ENCODE measurements at regions not wholly inside any gene's neighbourhood (a gene's known extent, or its start where the extent isn't known, plus 50 kb on each side); places are given as distances from the start of the nearest gene placed in this dataset.
"Not testable (repeated sequence)": the region's sequence is repeated elsewhere in the genome, so short reads cannot be mapped to it uniquely, and the experiment has no call there.

DNA sequence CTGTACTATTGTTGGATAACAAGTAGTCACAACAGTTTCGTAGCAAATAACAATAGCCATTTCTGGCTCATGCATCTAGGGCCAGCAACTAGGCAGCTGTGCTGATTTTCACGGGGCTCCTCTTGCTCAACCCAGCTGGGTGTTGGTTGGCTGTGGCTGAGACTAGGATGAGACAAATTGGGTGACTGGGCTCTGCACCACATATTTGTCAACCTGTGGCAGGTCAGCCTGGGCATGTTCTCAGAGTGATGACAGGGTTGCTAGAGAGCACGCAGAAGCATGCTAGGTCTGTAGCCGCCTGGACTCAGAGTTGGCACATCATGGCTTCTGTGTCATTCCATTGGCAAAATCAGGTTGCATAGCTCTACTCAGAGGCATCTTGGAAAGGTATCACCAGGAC, 175.9 kb downstream of the OTOL1 start:
- Histone ChIP-seq H4K20me1 (ENCODE audit: insufficient read depth, low read length) (no peaks in the 10 kb centered on the region), H3K79me2 (ENCODE audit: insufficient read depth, low read length) (no peaks in the 10 kb centered on the region), H3K4me2 (ENCODE audit: low read length) (no peak overlapping the region), H3K27ac (ENCODE audit: low read depth, low read length) (no peak overlapping the region), H3K27me3 (ENCODE audit: insufficient read depth, low read length) (no peaks in the 10 kb centered on the region), H2AFZ (ENCODE audit: low read depth, low read length) (no peak overlapping the region), H3K9ac (ENCODE audit: low read length) (no peak overlapping the region), H3K9me3 (ENCODE audit: insufficient read depth, low read depth, low read length) (no peaks in the 10 kb centered on the region), H3K4me3 (ENCODE audit: insufficient read depth, low read depth, low read length) (no peak overlapping the region), H3K4me1 (ENCODE audit: insufficient read depth, low read length) (no peaks in the 10 kb centered on the region), H3K36me3 (ENCODE audit: insufficient read depth, low read length) (no peaks in the 10 kb centered on the region)
- FAIRE-seq (no peak), DNase-seq (ENCODE audit: low read depth) (no peak)
- H3K4me3 Mint-ChIP-seq (ENCODE audit: unreplicated experiment) = no peak overlapping the region
- H3K36me3 Mint-ChIP-seq (ENCODE audit: low read depth, unreplicated experiment) = no peaks in the 10 kb centered on the region
- H3K27ac Mint-ChIP-seq (ENCODE audit: unreplicated experiment) = no peak overlapping the region
- peaks cover 3% of the 10 kb centered on the region for H3K9me3 Mint-ChIP-seq (ENCODE audit: unreplicated experiment)
- no peaks in the 10 kb centered on the region for H3K4me1 Mint-ChIP-seq (ENCODE audit: low read depth, unreplicated experiment)
- H3K27me3 Mint-ChIP-seq (ENCODE audit: low read depth, unreplicated experiment) = no peaks in the 10 kb centered on the region
- TF ChIP-seq CTCF (IDR thresholded peaks at IDR 0.05; ENCODE audit: insufficient read depth, low read depth, low read length) (no peak), EZH2 (IDR thresholded peaks at IDR 0.05; ENCODE audit: insufficient read depth, low read length) (no peak)

- Histone ChIP-seq H3K27ac (ENCODE audit: low read depth, low read length) (no peak overlapping the region), H3K27me3 (ENCODE audit: insufficient read depth, low read length) (no peaks in the 10 kb centered on the region), H3K9me3 (ENCODE audit: insufficient read depth, low read depth, low read length) (no peaks in the 10 kb centered on the region), H3K79me2 (ENCODE audit: insufficient read depth, low read length) (no peaks in the 10 kb centered on the region), H4K20me1 (ENCODE audit: insufficient read depth, low read length) (no peaks in the 10 kb centered on the region), H3K36me3 (ENCODE audit: insufficient read depth, low read length) (no peaks in the 10 kb centered on the region), H2AFZ (ENCODE audit: low read depth, low read length) (no peak overlapping the region), H3K4me1 (ENCODE audit: insufficient read depth, low read length) (no peaks in the 10 kb centered on the region), H3K4me3 (ENCODE audit: insufficient read depth, low read depth, low read length) (no peak overlapping the region), H3K4me2 (ENCODE audit: low read length) (no peak overlapping the region), H3K9ac (ENCODE audit: low read length) (no peak overlapping the region)
- Mint-ChIP-seq H3K4me1 (ENCODE audit: low read depth, unreplicated experiment) (no peaks in the 10 kb centered on the region), H3K27me3 (ENCODE audit: low read depth, unreplicated experiment) (no peaks in the 10 kb centered on the region), H3K27ac (ENCODE audit: unreplicated experiment) (no peak overlapping the region), H3K36me3 (ENCODE audit: low read depth, unreplicated experiment) (no peaks in the 10 kb centered on the region), H3K4me3 (ENCODE audit: unreplicated experiment) (no peak overlapping the region), H3K9me3 (ENCODE audit: unreplicated experiment) (peaks cover 3% of the 10 kb centered on the region)
- no peak for DNase-seq (ENCODE audit: low read depth)
- TF ChIP-seq EZH2 (IDR thresholded peaks at IDR 0.05; ENCODE audit: insufficient read depth, low read length) (no peak), CTCF (IDR thresholded peaks at IDR 0.05; ENCODE audit: insufficient read depth, low read depth, low read length) (no peak)
- FAIRE-seq = no peak
Measured at GRCh38 chr3:161673866-161674265, 177.3 kb downstream of the OTOL1 start.

GRCh38 chr3:161674402-161674801, 177.8 kb downstream of the OTOL1 start:
- Mint-ChIP-seq H3K36me3 (ENCODE audit: low read depth, unreplicated experiment) (no peaks in the 10 kb centered on the region), H3K27ac (ENCODE audit: unreplicated experiment) (no peak overlapping the region), H3K4me1 (ENCODE audit: low read depth, unreplicated experiment) (no peaks in the 10 kb centered on the region), H3K4me3 (ENCODE audit: unreplicated experiment) (no peak overlapping the region), H3K9me3 (ENCODE audit: unreplicated experiment) (peaks cover 3% of the 10 kb centered on the region), H3K27me3 (ENCODE audit: low read depth, unreplicated experiment) (no peaks in the 10 kb centered on the region)
- H3K79me2 ChIP-seq (ENCODE audit: insufficient read depth, low read length) = no peaks in the 10 kb centered on the region
- no peaks in the 10 kb centered on the region for H3K36me3 ChIP-seq (ENCODE audit: insufficient read depth, low read length)
- no peak overlapping the region for H3K27ac ChIP-seq (ENCODE audit: low read depth, low read length)
- H3K27me3 ChIP-seq (ENCODE audit: insufficient read depth, low read length) = no peaks in the 10 kb centered on the region
- TF ChIP-seq CTCF (IDR thresholded peaks at IDR 0.05; ENCODE audit: insufficient read depth, low read depth, low read length) = no peak
- no peak for TF ChIP-seq EZH2 (IDR thresholded peaks at IDR 0.05; ENCODE audit: insufficient read depth, low read length)
- H3K4me3 ChIP-seq (ENCODE audit: insufficient read depth, low read depth, low read length) = no peak overlapping the region
- H4K20me1 ChIP-seq (ENCODE audit: insufficient read depth, low read length) = no peaks in the 10 kb centered on the region
- no peak overlapping the region for H2AFZ ChIP-seq (ENCODE audit: low read depth, low read length)
- no peaks in the 10 kb centered on the region for H3K4me1 ChIP-seq (ENCODE audit: insufficient read depth, low read length)
- DNase-seq (ENCODE audit: low read depth) (no peak), FAIRE-seq (no peak)
- H3K9ac ChIP-seq (ENCODE audit: low read length) = no peak overlapping the region
- no peak overlapping the region for H3K4me2 ChIP-seq (ENCODE audit: low read length)
- no peaks in the 10 kb centered on the region for H3K9me3 ChIP-seq (ENCODE audit: insufficient read depth, low read depth, low read length)

DNA sequence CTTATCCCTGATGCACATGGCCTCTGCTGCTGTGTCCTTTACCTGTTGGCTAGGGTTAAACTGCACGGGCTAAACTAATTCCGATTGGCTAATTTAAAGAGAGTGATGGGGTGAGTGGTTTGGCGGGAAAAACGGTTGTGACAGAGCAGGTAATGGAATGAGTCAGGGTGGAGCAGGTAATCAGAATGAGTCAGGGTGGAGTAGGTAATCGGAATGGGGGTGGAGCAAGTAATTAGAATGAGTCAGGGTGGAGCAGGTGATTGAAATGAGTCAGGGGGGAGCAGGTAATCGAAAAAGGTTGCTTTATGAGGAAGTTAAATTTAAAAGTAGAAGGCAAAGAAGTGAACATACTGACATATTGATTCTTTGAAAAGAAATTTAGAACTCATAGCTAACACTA, 185.2 kb downstream of the OTOL1 start:
- H2AFZ ChIP-seq (ENCODE audit: low read depth, low read length); H3K27ac ChIP-seq (ENCODE audit: low read depth, low read length); H3K9ac ChIP-seq (ENCODE audit: low read length); H3K4me1 ChIP-seq (ENCODE audit: insufficient read depth, low read length); H3K36me3 ChIP-seq (ENCODE audit: insufficient read depth, low read length); H3K27me3 ChIP-seq (ENCODE audit: insufficient read depth, low read length); H3K4me3 Mint-ChIP-seq (ENCODE audit: unreplicated experiment); H3K36me3 Mint-ChIP-seq (ENCODE audit: low read depth, unreplicated experiment); H3K27me3 Mint-ChIP-seq (ENCODE audit: low read depth, unreplicated experiment); DNase-seq (ENCODE audit: low read depth); H4K20me1 ChIP-seq (ENCODE audit: insufficient read depth, low read length); H3K27ac Mint-ChIP-seq (ENCODE audit: unreplicated experiment); H3K79me2 ChIP-seq (ENCODE audit: insufficient read depth, low read length); FAIRE-seq; H3K4me2 ChIP-seq (ENCODE audit: low read length); H3K4me3 ChIP-seq (ENCODE audit: insufficient read depth, low read depth, low read length); H3K9me3 ChIP-seq (ENCODE audit: insufficient read depth, low read depth, low read length); H3K4me1 Mint-ChIP-seq (ENCODE audit: low read depth, unreplicated experiment); H3K9me3 Mint-ChIP-seq (ENCODE audit: unreplicated experiment): not testable (repeated sequence)
